ENCODE measurements at regions not wholly inside any gene's neighbourhood (a gene's known extent, or its start where the extent isn't known, plus 50 kb on each side); places are given as distances from the start of the nearest gene placed in this dataset.

DNA sequence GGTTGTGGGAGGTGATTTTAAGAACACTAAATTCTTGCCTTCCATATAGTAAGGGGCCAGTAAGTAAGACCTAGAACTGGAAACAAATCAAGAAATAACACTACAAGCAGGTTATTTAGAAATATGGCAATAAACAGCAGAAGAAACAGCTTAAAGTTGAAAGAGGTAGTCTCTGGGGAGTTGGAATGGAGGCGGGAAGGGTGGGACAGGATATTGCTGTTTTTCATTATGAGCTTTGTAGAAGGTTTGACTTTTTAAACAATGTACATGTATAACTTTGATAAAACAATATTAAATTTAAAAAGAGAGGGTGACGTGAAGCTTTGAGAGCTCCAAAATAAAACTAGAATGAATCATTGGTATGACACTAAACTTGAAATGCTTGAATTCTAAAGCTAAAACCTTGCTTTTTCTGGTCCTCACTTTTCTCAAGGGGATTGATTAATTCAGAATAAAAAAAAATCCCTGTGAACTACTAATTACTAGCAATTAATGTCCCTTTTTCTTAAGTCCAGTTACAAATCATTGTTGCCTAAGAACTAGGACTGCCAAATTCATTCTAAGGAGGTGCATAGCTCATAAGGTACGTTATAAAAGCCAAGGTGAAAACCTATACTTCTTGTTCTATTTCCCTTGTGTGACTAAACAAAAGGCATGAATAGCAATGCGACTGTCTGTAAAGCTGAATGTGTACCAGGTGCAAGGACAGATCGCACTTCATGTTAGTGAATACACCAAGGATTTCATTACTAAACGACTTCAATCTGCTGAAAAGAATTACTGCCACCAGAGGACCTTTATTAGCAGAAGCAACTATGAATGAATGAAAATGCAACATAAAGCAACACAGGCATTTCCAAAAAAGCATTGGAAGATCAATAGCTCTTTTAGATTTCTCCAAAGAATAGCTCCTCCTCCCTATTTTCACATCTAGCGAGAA is 177.5 kb downstream of the RBM43 start:
- H3K9me3 Mint-ChIP-seq = no peaks in the 10 kb centered on the region
- no peak for ATAC-seq (replicated peaks)
- H3K27me3 Mint-ChIP-seq = peaks cover 8% of the 10 kb centered on the region
- H3K4me1 Mint-ChIP-seq = no peaks in the 10 kb centered on the region
- no peaks in the 10 kb centered on the region for H3K36me3 Mint-ChIP-seq (ENCODE audit: low read depth)
- H3K27ac Mint-ChIP-seq = no peak overlapping the region
- no peak overlapping the region for H3K4me3 Mint-ChIP-seq

DNA sequence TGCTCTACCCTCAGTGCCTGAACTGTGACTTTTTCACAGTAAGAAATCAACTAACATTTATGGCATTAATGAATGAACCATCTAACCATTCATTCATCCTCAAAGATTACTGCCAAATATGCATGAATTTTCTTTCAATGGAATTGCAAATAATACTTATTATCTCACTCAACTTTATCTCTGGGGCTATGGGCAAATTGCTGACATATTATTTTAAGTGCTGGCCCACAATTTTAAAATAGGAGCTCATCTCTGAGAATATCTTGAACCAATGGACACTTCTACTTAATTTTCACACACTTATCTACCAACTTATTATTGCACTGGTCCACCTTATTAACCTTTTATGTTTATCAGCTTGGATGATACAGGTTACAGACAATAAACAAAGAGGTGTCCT is 182.8 kb downstream of the RBM43 start:
- Mint-ChIP-seq H3K27me3 (peaks cover 17% of the 10 kb centered on the region), H3K4me3 (no peak overlapping the region), H3K27ac (no peak overlapping the region), H3K36me3 (ENCODE audit: low read depth) (no peaks in the 10 kb centered on the region), H3K9me3 (peaks cover 4% of the 10 kb centered on the region), H3K4me1 (no peaks in the 10 kb centered on the region)
- ATAC-seq (replicated peaks) = no peak

DNA sequence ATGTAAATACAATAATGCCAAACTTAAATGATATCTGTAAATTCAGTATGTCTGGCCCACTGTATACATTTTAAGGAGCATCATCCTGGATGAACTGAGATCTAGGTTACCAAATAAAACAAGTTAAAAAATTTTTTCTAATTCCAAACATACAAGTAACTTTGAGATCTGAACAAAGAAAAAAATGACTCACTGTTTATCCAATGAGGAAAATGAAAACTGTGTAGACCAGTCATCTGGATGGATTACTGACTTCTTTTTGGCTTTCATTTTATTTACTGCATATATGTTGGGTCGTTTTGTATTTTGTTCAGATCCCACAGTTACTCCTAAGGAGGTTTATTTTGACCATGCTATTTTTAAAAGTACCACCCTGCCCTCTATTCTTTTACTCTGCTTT is 189.8 kb downstream of the RBM43 start:
- Mint-ChIP-seq H3K4me1 (no peaks in the 10 kb centered on the region), H3K27ac (no peak overlapping the region), H3K36me3 (ENCODE audit: low read depth) (no peaks in the 10 kb centered on the region), H3K4me3 (no peak overlapping the region), H3K27me3 (peaks cover 25% of the 10 kb centered on the region), H3K9me3 (peaks cover 1% of the 10 kb centered on the region)
- no peak for ATAC-seq (replicated peaks)

- Mint-ChIP-seq H3K27ac (no peak overlapping the region), H3K9me3 (no peaks in the 10 kb centered on the region), H3K27me3 (peaks cover 24% of the 10 kb centered on the region), H3K36me3 (ENCODE audit: low read depth) (no peaks in the 10 kb centered on the region), H3K4me1 (no peaks in the 10 kb centered on the region), H3K4me3 (no peak overlapping the region)
- ATAC-seq (replicated peaks) = no peak
Observed at GRCh38 chr2:151071382-151071781, 190.3 kb downstream of the RBM43 start.

- Mint-ChIP-seq H3K27me3 (peaks cover 24% of the 10 kb centered on the region), H3K27ac (no peak overlapping the region), H3K36me3 (ENCODE audit: low read depth) (no peaks in the 10 kb centered on the region), H3K9me3 (no peaks in the 10 kb centered on the region), H3K4me1 (no peaks in the 10 kb centered on the region), H3K4me3 (no peak overlapping the region)
- no peak for ATAC-seq (replicated peaks)
Observed at GRCh38 chr2:151070253-151070652, 191.4 kb downstream of the RBM43 start.

- H3K4me1 Mint-ChIP-seq = no peaks in the 10 kb centered on the region
- H3K27me3 Mint-ChIP-seq = peaks cover 14% of the 10 kb centered on the region
- ATAC-seq (replicated peaks) = no peak
- no peaks in the 10 kb centered on the region for H3K9me3 Mint-ChIP-seq
- no peak overlapping the region for H3K27ac Mint-ChIP-seq
- H3K4me3 Mint-ChIP-seq = no peak overlapping the region
- H3K36me3 Mint-ChIP-seq (ENCODE audit: low read depth) = no peaks in the 10 kb centered on the region
Observed at GRCh38 chr2:151067658-151068369, 193.8 kb downstream of the RBM43 start.

DNA sequence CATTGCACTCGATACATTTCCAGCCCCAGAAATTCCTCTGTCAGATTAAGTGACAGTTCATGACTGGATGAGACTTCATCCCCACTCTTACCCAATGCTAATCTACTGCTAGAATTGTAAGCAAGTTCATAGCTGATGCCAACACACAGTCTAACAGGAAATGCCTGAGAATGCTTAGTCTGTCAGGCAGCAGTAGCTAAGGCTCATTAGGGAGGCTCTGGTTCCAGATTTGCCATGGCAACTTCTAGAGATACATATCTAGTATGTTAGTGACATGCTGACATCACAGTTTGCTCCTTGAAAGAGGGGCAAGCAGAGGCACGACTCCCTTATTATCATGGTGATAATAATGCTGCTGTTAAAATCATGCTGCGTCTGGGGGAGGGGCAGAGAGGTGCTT is 198.4 kb downstream of the RBM43 start:
- no peak overlapping the region for H3K4me3 Mint-ChIP-seq
- H3K4me1 Mint-ChIP-seq = no peaks in the 10 kb centered on the region
- no peak overlapping the region for H3K27ac Mint-ChIP-seq
- no peak for ATAC-seq (replicated peaks)
- no peaks in the 10 kb centered on the region for H3K9me3 Mint-ChIP-seq
- H3K27me3 Mint-ChIP-seq = peaks cover 7% of the 10 kb centered on the region
- no peaks in the 10 kb centered on the region for H3K36me3 Mint-ChIP-seq (ENCODE audit: low read depth)

DNA sequence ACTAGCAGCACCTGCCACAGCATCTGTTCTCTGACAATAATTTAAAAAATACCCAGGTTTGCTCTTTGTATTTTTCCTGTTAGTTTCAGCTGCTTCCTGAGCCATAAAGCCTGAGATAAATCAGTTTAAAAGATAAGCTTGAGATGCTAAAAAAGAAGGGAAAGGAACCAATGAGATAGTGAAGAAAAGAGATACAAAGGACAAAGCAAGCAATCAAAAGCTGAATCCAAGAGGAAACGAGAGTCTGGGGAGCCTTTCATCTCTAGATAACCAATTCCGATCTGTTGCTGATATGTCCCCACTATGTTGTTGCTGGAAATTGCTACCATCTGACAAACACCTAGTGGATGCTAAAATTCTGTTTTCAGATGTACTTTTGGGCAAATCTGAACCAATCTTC is 201.4 kb downstream of the RBM43 start:
- H3K36me3 Mint-ChIP-seq (ENCODE audit: low read depth) = no peaks in the 10 kb centered on the region
- H3K4me3 Mint-ChIP-seq = no peak overlapping the region
- no peak overlapping the region for H3K27ac Mint-ChIP-seq
- ATAC-seq (replicated peaks) = no peak
- H3K9me3 Mint-ChIP-seq = no peaks in the 10 kb centered on the region
- no peaks in the 10 kb centered on the region for H3K4me1 Mint-ChIP-seq
- peaks cover 5% of the 10 kb centered on the region for H3K27me3 Mint-ChIP-seq

DNA sequence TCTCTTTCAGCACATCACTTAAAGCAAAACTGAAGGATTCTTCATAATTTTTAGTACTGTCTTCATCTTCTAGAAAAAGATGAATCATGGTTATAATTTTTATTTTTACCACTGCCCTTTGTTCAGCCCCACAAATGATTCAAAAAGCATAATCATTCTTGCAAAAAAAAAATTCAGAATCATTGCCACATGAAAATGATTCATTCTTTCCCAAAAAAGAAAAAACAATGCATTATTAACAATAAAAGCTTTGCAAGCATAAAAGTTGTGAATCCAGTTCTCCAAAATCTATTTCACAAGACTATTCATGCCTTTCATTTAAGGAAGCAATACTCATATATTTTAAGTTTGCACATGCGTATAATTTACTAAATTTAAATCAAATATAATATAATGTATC is 204.8 kb downstream of the RBM43 start:
- H3K36me3 Mint-ChIP-seq (ENCODE audit: low read depth) = no peaks in the 10 kb centered on the region
- no peak overlapping the region for H3K4me3 Mint-ChIP-seq
- no peaks in the 10 kb centered on the region for H3K4me1 Mint-ChIP-seq
- no peaks in the 10 kb centered on the region for H3K9me3 Mint-ChIP-seq
- H3K27ac Mint-ChIP-seq = no peak overlapping the region
- no peak for ATAC-seq (replicated peaks)
- H3K27me3 Mint-ChIP-seq = peaks cover 5% of the 10 kb centered on the region

- Mint-ChIP-seq H3K4me3 (no peak overlapping the region), H3K27me3 (peaks cover 7% of the 10 kb centered on the region), H3K4me1 (no peaks in the 10 kb centered on the region), H3K9me3 (no peaks in the 10 kb centered on the region), H3K27ac (no peak overlapping the region), H3K36me3 (ENCODE audit: low read depth) (no peaks in the 10 kb centered on the region)
- no peak for ATAC-seq (replicated peaks)
Observed at GRCh38 chr2:151053661-151053990, 208.0 kb downstream of the RBM43 start.

DNA sequence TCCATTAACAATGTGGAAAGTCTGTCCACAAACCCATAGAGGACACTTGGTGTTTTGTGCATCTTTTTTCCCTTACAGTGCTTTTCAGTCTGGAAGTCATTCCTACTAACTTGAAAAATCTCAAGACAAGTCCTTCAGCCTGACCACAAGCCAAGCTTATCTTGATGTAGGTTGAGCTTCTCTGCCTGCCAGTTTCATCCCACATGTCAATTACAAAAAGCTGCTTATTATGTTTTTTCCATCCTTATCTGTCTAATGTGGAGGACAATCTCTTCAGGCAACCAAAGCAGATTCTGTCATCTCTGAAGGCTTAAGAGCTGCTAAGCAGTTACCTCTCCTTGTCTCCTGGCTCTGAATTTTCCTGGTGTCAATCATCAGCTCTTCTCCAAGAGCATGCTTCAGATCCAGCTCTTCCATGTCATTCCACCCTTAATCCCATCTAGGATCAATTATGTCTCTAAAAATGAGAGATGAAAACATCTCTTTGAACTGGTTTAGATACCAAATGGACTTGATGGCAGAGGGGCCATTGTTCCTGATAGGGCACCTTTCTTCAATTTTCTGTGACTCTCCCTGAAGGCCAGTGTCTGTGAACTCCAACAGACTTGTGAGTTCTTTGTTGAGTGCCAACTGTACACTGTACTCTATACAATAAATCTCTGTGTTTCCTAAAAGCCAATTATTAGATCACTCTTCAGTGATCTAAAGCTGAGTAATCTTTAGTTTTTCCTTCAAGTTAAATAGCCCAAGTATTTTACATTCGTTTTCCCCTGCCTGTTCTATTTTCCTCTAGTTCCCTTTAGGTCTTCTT is 208.6 kb downstream of the RBM43 start:
- Mint-ChIP-seq H3K27ac (no peak overlapping the region), H3K36me3 (ENCODE audit: low read depth) (no peaks in the 10 kb centered on the region), H3K4me1 (no peaks in the 10 kb centered on the region), H3K4me3 (no peak overlapping the region), H3K27me3 (peaks cover 7% of the 10 kb centered on the region), H3K9me3 (no peaks in the 10 kb centered on the region)
- no peak for ATAC-seq (replicated peaks)

DNA sequence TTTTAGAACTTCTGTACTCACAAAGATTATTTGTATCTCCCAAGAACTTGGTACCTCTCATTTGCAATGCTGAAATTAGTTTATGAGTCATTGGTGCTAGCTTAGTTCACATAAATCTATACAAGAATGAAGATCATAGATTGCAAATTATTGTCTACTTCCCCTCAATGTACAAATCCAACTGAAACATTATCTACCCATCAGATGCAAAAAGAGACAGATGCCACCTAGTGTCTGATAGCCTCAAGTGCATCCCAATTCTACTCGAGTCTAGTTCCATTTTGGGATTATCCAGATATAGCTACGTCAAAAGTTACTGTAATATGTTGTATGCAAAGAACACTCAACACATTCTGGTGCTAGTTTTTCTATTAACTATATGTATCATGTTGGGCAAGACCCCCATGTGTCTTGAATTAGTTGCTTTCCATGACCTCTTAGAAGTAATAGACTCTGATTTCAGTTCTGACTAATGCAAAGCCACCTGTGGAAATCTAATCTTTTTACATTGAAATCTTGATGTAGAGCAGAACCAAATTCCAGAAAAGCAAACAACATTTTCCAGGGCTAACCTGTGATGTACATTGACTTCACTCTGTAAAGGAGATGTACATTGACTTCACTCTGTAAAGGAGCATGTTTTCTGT is 210.0 kb downstream of the RBM43 start:
- peaks cover 7% of the 10 kb centered on the region for H3K27me3 Mint-ChIP-seq
- H3K4me3 Mint-ChIP-seq = no peak overlapping the region
- peak; percentile 23 for ATAC-seq (replicated peaks)
- H3K36me3 Mint-ChIP-seq (ENCODE audit: low read depth) = no peaks in the 10 kb centered on the region
- H3K27ac Mint-ChIP-seq = no peak overlapping the region
- H3K9me3 Mint-ChIP-seq = no peaks in the 10 kb centered on the region
- no peaks in the 10 kb centered on the region for H3K4me1 Mint-ChIP-seq

DNA sequence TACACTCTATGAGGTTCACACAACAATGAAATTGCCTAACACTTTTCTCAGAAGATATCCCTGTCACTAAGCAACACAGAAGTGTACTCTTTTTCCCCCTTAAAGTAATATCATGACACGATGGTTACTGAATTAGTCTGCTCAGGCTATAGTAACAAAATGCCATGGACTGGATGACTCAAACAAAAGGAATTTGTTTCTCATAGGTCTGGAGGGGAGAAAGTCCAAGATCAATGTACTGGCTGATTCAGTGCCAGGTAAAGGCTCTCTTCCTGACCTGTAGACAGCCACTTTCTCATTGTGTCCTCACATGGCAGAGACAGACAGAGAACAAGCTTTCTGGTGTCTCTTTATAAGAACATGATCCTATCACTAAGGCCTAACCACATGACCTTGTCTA is 211.9 kb downstream of the RBM43 start:
- Mint-ChIP-seq H3K27me3 (peaks cover 7% of the 10 kb centered on the region), H3K36me3 (ENCODE audit: low read depth) (no peaks in the 10 kb centered on the region), H3K4me1 (no peaks in the 10 kb centered on the region), H3K27ac (no peak overlapping the region), H3K9me3 (no peaks in the 10 kb centered on the region), H3K4me3 (no peak overlapping the region)
- ATAC-seq (replicated peaks) = no peak

DNA sequence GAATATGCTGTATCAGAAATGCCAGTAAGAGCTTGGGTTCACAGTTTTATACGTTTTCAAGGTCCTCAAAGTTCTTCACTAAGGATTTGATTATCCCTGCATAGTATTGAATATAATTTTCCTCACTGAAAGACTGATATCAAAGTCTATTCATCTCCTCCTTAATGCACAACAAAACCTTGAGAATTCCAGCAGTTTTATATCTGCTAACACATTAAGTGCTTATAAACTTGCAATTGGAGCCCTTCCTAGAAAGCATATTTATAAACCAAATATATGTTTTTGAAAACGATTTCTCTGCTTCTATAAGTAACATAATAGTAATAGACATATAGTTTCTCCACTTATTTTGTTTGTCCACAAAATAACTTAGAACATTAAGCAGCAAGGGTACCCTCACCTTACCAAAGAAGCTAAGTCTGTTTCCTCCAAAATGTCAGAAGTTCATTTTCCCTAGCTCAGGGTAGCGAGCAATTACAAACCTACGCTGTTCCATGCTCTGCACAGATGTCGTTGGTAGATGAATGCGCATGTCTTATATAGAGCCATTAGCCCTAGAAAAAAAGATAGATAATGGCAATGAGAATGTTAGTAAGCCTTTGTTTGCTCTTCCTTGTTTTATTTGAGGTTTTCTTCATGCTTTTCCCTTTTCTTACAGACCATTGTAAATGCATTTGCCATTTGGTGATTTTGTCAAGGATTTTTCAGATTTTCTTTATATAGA is 213.2 kb downstream of the RBM43 start:
- Mint-ChIP-seq H3K9me3 (no peaks in the 10 kb centered on the region), H3K4me1 (no peaks in the 10 kb centered on the region), H3K27me3 (peaks cover 7% of the 10 kb centered on the region), H3K36me3 (ENCODE audit: low read depth) (no peaks in the 10 kb centered on the region), H3K4me3 (no peak overlapping the region), H3K27ac (no peak overlapping the region)
- ATAC-seq (replicated peaks) = no peak
